Stimulated activated effector memory CD8-positive, alpha-beta T cell treated with anti-CD3 and anti-CD28 coated beads, Interleukin-12 subunit alpha, Interleukin-12 subunit beta, amount 100 ng/mL, for 72 hours (primary cell): ENCODE measurements at regions not wholly inside any gene's neighbourhood (a gene's known extent, or its start where the extent isn't known, plus 50 kb on each side); places are given as distances from the start of the nearest gene placed in this dataset.

Experiments used
- ATAC-seq: fragments of 150-1000 bp; cut with Tn5 transposase; 2 replicates; pipeline ENCODE4 v1.10.0; 2021
- DNase-seq, 2 donors: peaks; one replicate each; pipeline ENCODE4 v3.0.0; 2021 to 2022; ENCODE audit warnings: low spot score in 2 of 2
- H3K27ac Mint-ChIP-seq: one replicate; pipeline ENCODE4 v1.8.0; 2022; ENCODE audit warnings: mild to moderate bottlenecking, mixed read lengths
- H3K36me3 Mint-ChIP-seq: one replicate; pipeline ENCODE4 v1.8.0; 2022; ENCODE audit warnings: mild to moderate bottlenecking, mixed read lengths
- H3K4me1 Mint-ChIP-seq: one replicate; pipeline ENCODE4 v1.8.0; 2022; ENCODE audit warnings: mixed read lengths
- H3K4me3 Mint-ChIP-seq: one replicate; pipeline ENCODE4 v1.8.0; 2022; ENCODE audit warnings: mild to moderate bottlenecking, mixed read lengths
- H3K9me3 Mint-ChIP-seq: one replicate; pipeline ENCODE4 v1.8.0; 2022; ENCODE audit warnings: mixed read lengths

- no peaks in the 10 kb centered on the region for H3K36me3 Mint-ChIP-seq
- no peak overlapping the region for H3K27ac Mint-ChIP-seq
- H3K4me1 Mint-ChIP-seq = no peaks in the 10 kb centered on the region
- H3K4me3 Mint-ChIP-seq = no peak overlapping the region
- ATAC-seq (no peak), DNase-seq (no peak)
- H3K9me3 Mint-ChIP-seq = no peaks in the 10 kb centered on the region
These were observed 87.0 kb upstream of the DAAM1 start for GRCh38 chr14:59101476-59101875.

- Mint-ChIP-seq H3K36me3 (no peaks in the 10 kb centered on the region), H3K9me3 (no peaks in the 10 kb centered on the region), H3K27ac (no peak overlapping the region), H3K4me3 (no peak overlapping the region), H3K4me1 (no peaks in the 10 kb centered on the region)
- no peak for ATAC-seq
- DNase-seq = no peak
These were observed 85.1 kb upstream of the DAAM1 start for GRCh38 chr14:59103396-59103795.

GRCh38 chr14:59107819-59108218 is 80.6 kb upstream of the DAAM1 start:
- Mint-ChIP-seq H3K36me3 (no peaks in the 10 kb centered on the region), H3K4me1 (no peaks in the 10 kb centered on the region), H3K4me3 (no peak overlapping the region), H3K27ac (no peak overlapping the region), H3K9me3 (no peaks in the 10 kb centered on the region)
- ATAC-seq (no peak), DNase-seq (no peak)

- Mint-ChIP-seq H3K4me3 (no peak overlapping the region), H3K4me1 (no peaks in the 10 kb centered on the region), H3K9me3 (no peaks in the 10 kb centered on the region), H3K27ac (no peak overlapping the region), H3K36me3 (no peaks in the 10 kb centered on the region)
- ATAC-seq = peak; percentile 57
- no peak for DNase-seq
These were observed 71.5 kb upstream of the DAAM1 start for GRCh38 chr14:59116984-59117415.

GRCh38 chr14:59117754-59118528 is 70.5 kb upstream of the DAAM1 start:
- Mint-ChIP-seq H3K36me3 (no peaks in the 10 kb centered on the region), H3K4me1 (no peaks in the 10 kb centered on the region), H3K9me3 (no peaks in the 10 kb centered on the region), H3K4me3 (no peak overlapping the region), H3K27ac (no peak overlapping the region)
- DNase-seq = no peak
- peak; percentile 31 for ATAC-seq

GRCh38 chr14:59120921-59121320 is 67.5 kb upstream of the DAAM1 start:
- no peak overlapping the region for H3K4me3 Mint-ChIP-seq
- H3K4me1 Mint-ChIP-seq = no peaks in the 10 kb centered on the region
- H3K27ac Mint-ChIP-seq = no peak overlapping the region
- ATAC-seq (no peak), DNase-seq (no peak)
- no peaks in the 10 kb centered on the region for H3K36me3 Mint-ChIP-seq
- no peaks in the 10 kb centered on the region for H3K9me3 Mint-ChIP-seq

GRCh38 chr14:59123531-59123930 is 64.9 kb upstream of the DAAM1 start:
- H3K9me3 Mint-ChIP-seq = no peaks in the 10 kb centered on the region
- no peak for ATAC-seq
- no peaks in the 10 kb centered on the region for H3K4me1 Mint-ChIP-seq
- no peak overlapping the region for H3K27ac Mint-ChIP-seq
- DNase-seq = no peak
- H3K4me3 Mint-ChIP-seq = no peak overlapping the region
- H3K36me3 Mint-ChIP-seq = no peaks in the 10 kb centered on the region

- H3K27ac Mint-ChIP-seq = no peak overlapping the region
- H3K4me3 Mint-ChIP-seq = no peak overlapping the region
- DNase-seq (no peak), ATAC-seq (no peak)
- H3K9me3 Mint-ChIP-seq = no peaks in the 10 kb centered on the region
- no peaks in the 10 kb centered on the region for H3K36me3 Mint-ChIP-seq
- no peaks in the 10 kb centered on the region for H3K4me1 Mint-ChIP-seq
These were observed 64.5 kb upstream of the DAAM1 start for GRCh38 chr14:59123975-59124374.

GRCh38 chr14:59125156-59125555 is 63.3 kb upstream of the DAAM1 start:
- no peak for ATAC-seq
- H3K27ac Mint-ChIP-seq = no peak overlapping the region
- no peaks in the 10 kb centered on the region for H3K9me3 Mint-ChIP-seq
- no peaks in the 10 kb centered on the region for H3K4me1 Mint-ChIP-seq
- no peak overlapping the region for H3K4me3 Mint-ChIP-seq
- no peak for DNase-seq
- H3K36me3 Mint-ChIP-seq = no peaks in the 10 kb centered on the region

GRCh38 chr14:59126714-59127436 is 61.6 kb upstream of the DAAM1 start:
- ATAC-seq (peak; percentile 74), DNase-seq (no peak)

GRCh38 chr14:59127437-59127732 is 61.1 kb upstream of the DAAM1 start:
- Mint-ChIP-seq H3K4me3 (no peak overlapping the region), H3K36me3 (no peaks in the 10 kb centered on the region), H3K9me3 (no peaks in the 10 kb centered on the region), H3K4me1 (no peaks in the 10 kb centered on the region), H3K27ac (no peak overlapping the region)
- no peak for ATAC-seq
- DNase-seq = no peak

More at GRCh38 chr14:59126714-59127436, 61.6 kb upstream of the DAAM1 start:
- Mint-ChIP-seq H3K36me3 (no peaks in the 10 kb centered on the region), H3K4me3 (no peak overlapping the region), H3K27ac (no peak overlapping the region), H3K4me1 (no peaks in the 10 kb centered on the region), H3K9me3 (no peaks in the 10 kb centered on the region)

GRCh38 chr14:59130462-59130861 is 58.0 kb upstream of the DAAM1 start:
- H3K36me3 Mint-ChIP-seq = no peaks in the 10 kb centered on the region
- no peaks in the 10 kb centered on the region for H3K9me3 Mint-ChIP-seq
- H3K27ac Mint-ChIP-seq = no peak overlapping the region
- H3K4me1 Mint-ChIP-seq = no peaks in the 10 kb centered on the region
- no peak overlapping the region for H3K4me3 Mint-ChIP-seq
- DNase-seq (no peak), ATAC-seq (no peak)

- Mint-ChIP-seq H3K36me3 (no peaks in the 10 kb centered on the region), H3K4me3 (no peak overlapping the region), H3K9me3 (no peaks in the 10 kb centered on the region), H3K27ac (no peak overlapping the region), H3K4me1 (no peaks in the 10 kb centered on the region)
- no peak for DNase-seq
- ATAC-seq = no peak
These were observed 56.3 kb upstream of the DAAM1 start for GRCh38 chr14:59131938-59132795.

- no peak for ATAC-seq
These were observed 55.5 kb upstream of the DAAM1 start for GRCh38 chr14:59132796-59133494.

GRCh38 chr14:59133709-59134108 is 54.8 kb upstream of the DAAM1 start:
- H3K9me3 Mint-ChIP-seq = no peaks in the 10 kb centered on the region
- no peaks in the 10 kb centered on the region for H3K4me1 Mint-ChIP-seq
- H3K36me3 Mint-ChIP-seq = no peaks in the 10 kb centered on the region
- ATAC-seq (no peak), DNase-seq (no peak)
- no peak overlapping the region for H3K27ac Mint-ChIP-seq
- H3K4me3 Mint-ChIP-seq = no peak overlapping the region

More at GRCh38 chr14:59132796-59133494, 55.5 kb upstream of the DAAM1 start:
- H3K9me3 Mint-ChIP-seq = no peaks in the 10 kb centered on the region
- H3K4me3 Mint-ChIP-seq = no peak overlapping the region
- H3K36me3 Mint-ChIP-seq = no peaks in the 10 kb centered on the region
- no peak for DNase-seq
- H3K4me1 Mint-ChIP-seq = no peaks in the 10 kb centered on the region
- H3K27ac Mint-ChIP-seq = no peak overlapping the region
